Upper lobe of left lung (tissue), 4 donors: ENCODE measurements at regions not wholly inside any gene's neighbourhood (a gene's known extent, or its start where the extent isn't known, plus 50 kb on each side); places are given as distances from the start of the nearest gene placed in this dataset.

Source experiments
- POLR2AphosphoS5 ChIP-seq, 2 donors: sonication (generic); formaldehyde crosslinking; IDR thresholded peaks; one replicate each; pipeline ENCODE4 v1.5.1; 2017; ENCODE audit warnings: antibody characterized with exemption in 2 of 2
- TF ChIP-seq, protein P1 (sequence below), 6 experiments: fragments of 450-650 bp in 4 of 6; fragments of 200-600 bp in 2 of 6; sonication (generic) in 2 of 6; IDR thresholded peaks; one replicate each; pipeline ENCODE4 v1.5.1; 2016 to 2019; ENCODE audit warnings: antibody characterized with exemption in 6 of 6

DNA sequence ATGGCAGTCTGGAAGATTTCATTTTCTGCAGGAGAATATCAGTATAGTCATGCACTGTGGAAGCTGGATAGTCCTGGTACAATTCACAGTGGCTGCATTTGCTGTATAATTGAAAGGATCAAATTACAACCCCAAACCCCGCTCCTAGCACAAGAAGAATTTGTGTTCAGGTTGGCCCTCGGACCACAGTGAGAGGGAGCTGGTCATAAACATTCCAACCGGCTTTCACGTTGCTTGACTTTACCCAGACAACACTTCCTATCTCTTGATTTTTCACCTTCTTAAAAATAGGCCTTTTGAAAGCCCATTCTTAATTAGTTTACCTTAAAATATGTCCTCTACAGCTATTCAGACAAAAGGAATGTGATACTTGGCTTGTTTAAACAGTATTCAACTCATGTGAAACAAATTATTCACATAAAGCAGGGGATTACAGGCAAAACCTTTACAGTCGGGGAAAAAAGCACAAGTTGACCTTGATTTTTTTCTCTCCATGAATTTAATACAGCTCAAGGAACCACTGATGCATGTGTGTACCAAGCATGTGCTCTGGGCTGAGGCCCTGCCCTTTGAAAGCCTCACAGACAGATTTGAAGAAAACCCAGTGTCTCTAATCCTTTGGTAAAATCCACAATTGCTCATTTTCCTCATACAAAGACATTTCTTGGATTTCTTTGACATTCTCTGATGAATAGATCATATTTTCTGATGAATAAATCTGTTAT is 143.0 kb upstream of the SOX11 start:
- TF ChIP-seq, protein P1, sequence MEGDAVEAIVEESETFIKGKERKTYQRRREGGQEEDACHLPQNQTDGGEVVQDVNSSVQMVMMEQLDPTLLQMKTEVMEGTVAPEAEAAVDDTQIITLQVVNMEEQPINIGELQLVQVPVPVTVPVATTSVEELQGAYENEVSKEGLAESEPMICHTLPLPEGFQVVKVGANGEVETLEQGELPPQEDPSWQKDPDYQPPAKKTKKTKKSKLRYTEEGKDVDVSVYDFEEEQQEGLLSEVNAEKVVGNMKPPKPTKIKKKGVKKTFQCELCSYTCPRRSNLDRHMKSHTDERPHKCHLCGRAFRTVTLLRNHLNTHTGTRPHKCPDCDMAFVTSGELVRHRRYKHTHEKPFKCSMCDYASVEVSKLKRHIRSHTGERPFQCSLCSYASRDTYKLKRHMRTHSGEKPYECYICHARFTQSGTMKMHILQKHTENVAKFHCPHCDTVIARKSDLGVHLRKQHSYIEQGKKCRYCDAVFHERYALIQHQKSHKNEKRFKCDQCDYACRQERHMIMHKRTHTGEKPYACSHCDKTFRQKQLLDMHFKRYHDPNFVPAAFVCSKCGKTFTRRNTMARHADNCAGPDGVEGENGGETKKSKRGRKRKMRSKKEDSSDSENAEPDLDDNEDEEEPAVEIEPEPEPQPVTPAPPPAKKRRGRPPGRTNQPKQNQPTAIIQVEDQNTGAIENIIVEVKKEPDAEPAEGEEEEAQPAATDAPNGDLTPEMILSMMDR (IDR thresholded peaks at IDR 0.05), result no peak
- no peak for TF ChIP-seq POLR2AphosphoS5 (IDR thresholded peaks at IDR 0.05)
